ENCODE measurements at regions not wholly inside any gene's neighbourhood (a gene's known extent, or its start where the extent isn't known, plus 50 kb on each side); places are given as distances from the start of the nearest gene placed in this dataset.

GRCh38 chr14:99322731-99323599 lies 51.0 kb upstream of the BCL11B start:
- no peak for DNase-seq

GRCh38 chr14:99321955-99322730 lies 50.1 kb upstream of the BCL11B start:
- no peak for DNase-seq

Measured in CD4-positive, alpha-beta T cell treated with Interleukin-4 for 1 hour (primary cell).